Fibroblast of lung (primary cell): ENCODE measurements at regions not wholly inside any gene's neighbourhood (a gene's known extent, or its start where the extent isn't known, plus 50 kb on each side); places are given as distances from the start of the nearest gene placed in this dataset.

Experiments
- DNase-seq, 2 donors: peaks; one replicate each; pipeline versions ENCODE4 v3.0.0 to v3.0.0-alpha.2; 2010; ENCODE audit warnings: low read depth in 2 of 2
- H2AFZ ChIP-seq: 2 replicates; pipeline ENCODE4 v1.5.1; 2012; ENCODE audit warnings: low read length, control low read depth, inconsistent platforms
- H3K27ac ChIP-seq: 2 replicates; pipeline ENCODE4 v1.5.1; 2011; ENCODE audit warnings: low read length, control low read depth; ENCODE audit not compliant: insufficient read depth
- H3K27me3 ChIP-seq: 2 replicates; pipeline ENCODE4 v1.5.1; 2011; ENCODE audit warnings: mild to moderate bottlenecking, low read length; ENCODE audit not compliant: control insufficient read depth, insufficient read depth
- H3K36me3 ChIP-seq: 2 replicates; pipeline ENCODE4 v1.5.1; 2011; ENCODE audit warnings: low read length; ENCODE audit not compliant: control insufficient read depth, insufficient read depth
- H3K4me1 ChIP-seq: 2 replicates; pipeline ENCODE4 v1.5.1; 2011; ENCODE audit warnings: low read length; ENCODE audit not compliant: control insufficient read depth, insufficient read depth; ENCODE audit errors: extremely low read depth
- H3K4me2 ChIP-seq: 2 replicates; pipeline ENCODE4 v1.5.1; 2011; ENCODE audit warnings: low read length, control low read depth; ENCODE audit not compliant: insufficient read depth; ENCODE audit errors: extremely low read depth
- H3K4me3 ChIP-seq, 4 experiments: fragments of 200-600 bp in 1 of 4; sonication (generic) in 1 of 4; replicated peaks in 1 of 4; 2 replicates each; pipeline ENCODE4 v1.5.1; 2011 to 2016; ENCODE audit warnings: low read length in 4 of 4, low read depth in 3 of 4, mild to moderate bottlenecking in 3 of 4, control low read depth in 2 of 4, inconsistent platforms in 1 of 4, mixed read lengths in 1 of 4; ENCODE audit not compliant: insufficient read depth in 1 of 4; ENCODE audit errors: control extremely low read depth in 1 of 4
- H3K79me2 ChIP-seq: 2 replicates; pipeline ENCODE4 v1.5.1; 2012; ENCODE audit warnings: mild to moderate bottlenecking, low read length, inconsistent platforms; ENCODE audit not compliant: control insufficient read depth, insufficient read depth
- H3K9ac ChIP-seq: 2 replicates; pipeline ENCODE4 v1.5.1; 2011; ENCODE audit warnings: mild to moderate bottlenecking, low read length, control low read depth; ENCODE audit not compliant: insufficient read depth
- H3K9me3 ChIP-seq: 2 replicates; pipeline ENCODE4 v1.5.1; 2012; ENCODE audit warnings: low read depth, low read length; ENCODE audit not compliant: control insufficient read depth, insufficient read depth
- H4K20me1 ChIP-seq: 2 replicates; pipeline ENCODE4 v1.5.1; 2011; ENCODE audit warnings: low read length; ENCODE audit not compliant: control insufficient read depth, insufficient read depth; ENCODE audit errors: extremely low read depth
- CTCF ChIP-seq, 2 donors: IDR thresholded peaks in 1 of 2; conservative IDR thresholded peaks in 1 of 2; 1 replicate in 1 of 2; 2 replicates in 1 of 2; pipeline ENCODE4 v1.5.1; 2011 to 2012; ENCODE audit warnings: low read length in 2 of 2, control low read depth in 1 of 2, inconsistent platforms in 1 of 2, low read depth in 1 of 2, mild to moderate bottlenecking in 1 of 2
- EZH2 ChIP-seq: IDR thresholded peaks from 2 replicates; pipeline ENCODE4 v1.5.1; 2012; ENCODE audit warnings: low read length, control low read depth, mild to moderate bottlenecking; ENCODE audit errors: missing control alignments

- Histone ChIP-seq H3K4me1 (no peaks in the 10 kb centered on the region), H4K20me1 (no peaks in the 10 kb centered on the region), H2AFZ (no peak overlapping the region), H3K79me2 (no peaks in the 10 kb centered on the region), H3K27me3 (no peaks in the 10 kb centered on the region), H3K36me3 (no peaks in the 10 kb centered on the region), H3K4me2 (no peak overlapping the region), H3K9me3 (no peaks in the 10 kb centered on the region), H3K9ac (no peak overlapping the region), H3K4me3 (no peak overlapping the region), H3K27ac (no peak overlapping the region)
- TF ChIP-seq EZH2 = no peak
- no peak for TF ChIP-seq CTCF (conservative IDR thresholded peaks at IDR 0.05 in 1 of 2, IDR thresholded peaks at IDR 0.05 in 1 of 2; ENCODE audit: low read depth in 1 of 2, low read length in 2 of 2)
- DNase-seq = no peak
These were observed 136.8 kb upstream of the RPS6KA2 start for GRCh38 chr6:166763606-166764472.

GRCh38 chr6:166761801-166762200 is 134.8 kb upstream of the RPS6KA2 start:
- Histone ChIP-seq H3K9me3 (no peaks in the 10 kb centered on the region), H2AFZ (no peak overlapping the region), H3K27ac (no peak overlapping the region), H3K4me1 (no peaks in the 10 kb centered on the region), H3K4me2 (no peak overlapping the region), H3K4me3 (no peak overlapping the region), H3K79me2 (no peaks in the 10 kb centered on the region), H3K27me3 (peaks cover 5% of the 10 kb centered on the region), H4K20me1 (no peaks in the 10 kb centered on the region), H3K36me3 (no peaks in the 10 kb centered on the region), H3K9ac (no peak overlapping the region)
- TF ChIP-seq EZH2 = no peak
- no peak for TF ChIP-seq CTCF (conservative IDR thresholded peaks at IDR 0.05 in 1 of 2, IDR thresholded peaks at IDR 0.05 in 1 of 2; ENCODE audit: low read depth in 1 of 2, low read length in 2 of 2)
- no peak for DNase-seq

GRCh38 chr6:166760288-166760687 is 133.2 kb upstream of the RPS6KA2 start:
- no peaks in the 10 kb centered on the region for H3K9me3 ChIP-seq
- H3K4me3 ChIP-seq = no peak overlapping the region
- DNase-seq = no peak
- H3K27ac ChIP-seq = no peak overlapping the region
- H3K9ac ChIP-seq = no peak overlapping the region
- H4K20me1 ChIP-seq = no peaks in the 10 kb centered on the region
- H3K4me1 ChIP-seq = no peaks in the 10 kb centered on the region
- H3K4me2 ChIP-seq = no peak overlapping the region
- H3K27me3 ChIP-seq = peaks cover 5% of the 10 kb centered on the region
- TF ChIP-seq EZH2 (no peak), CTCF (conservative IDR thresholded peaks at IDR 0.05 in 1 of 2, IDR thresholded peaks at IDR 0.05 in 1 of 2; ENCODE audit: low read depth in 1 of 2, low read length in 2 of 2) (no peak)
- H2AFZ ChIP-seq = no peak overlapping the region
- no peaks in the 10 kb centered on the region for H3K36me3 ChIP-seq
- H3K79me2 ChIP-seq = no peaks in the 10 kb centered on the region
